GM03348 (cell line): ENCODE measurements at regions not wholly inside any gene's neighbourhood (a gene's known extent, or its start where the extent isn't known, plus 50 kb on each side); places are given as distances from the start of the nearest gene placed in this dataset.

Source experiments
- DNase-seq: peaks from one replicate; pipeline ENCODE4 v3.0.0; 2012; ENCODE audit warnings: low spot score

GRCh38 chr3:102182162-102182561 lies 252.7 kb upstream of the ZPLD1 start:
- peak; percentile 34 for DNase-seq

- no peak for DNase-seq
Observed at GRCh38 chr3:102183186-102183585, 251.6 kb upstream of the ZPLD1 start.

- DNase-seq: no peak
Observed at GRCh38 chr3:102183623-102184022, 251.2 kb upstream of the ZPLD1 start.

- no peak for DNase-seq
Observed at GRCh38 chr3:102189541-102189940, 245.3 kb upstream of the ZPLD1 start.

- no peak for DNase-seq
Observed at GRCh38 chr3:102189956-102190723, 244.7 kb upstream of the ZPLD1 start.

GRCh38 chr3:102192575-102192974 lies 242.2 kb upstream of the ZPLD1 start:
- no peak for DNase-seq

- DNase-seq: no peak
Observed at GRCh38 chr3:102193255-102193654, 241.6 kb upstream of the ZPLD1 start.

GRCh38 chr3:102194001-102194400 lies 240.8 kb upstream of the ZPLD1 start:
- no peak for DNase-seq

GRCh38 chr3:102194760-102195159 lies 240.1 kb upstream of the ZPLD1 start:
- DNase-seq: no peak

- DNase-seq: no peak
Observed at GRCh38 chr3:102195198-102195948, 239.4 kb upstream of the ZPLD1 start.

- DNase-seq: no peak
Observed at GRCh38 chr3:102200126-102200525, 234.7 kb upstream of the ZPLD1 start.

- no peak for DNase-seq
Observed at GRCh38 chr3:102200560-102200959, 234.3 kb upstream of the ZPLD1 start.

GRCh38 chr3:102205647-102206046 lies 229.2 kb upstream of the ZPLD1 start:
- DNase-seq: no peak

- DNase-seq: peak; percentile 28
Observed at GRCh38 chr3:102206511-102207031, 228.2 kb upstream of the ZPLD1 start.

GRCh38 chr3:102207151-102207571 lies 227.7 kb upstream of the ZPLD1 start:
- DNase-seq: peak; percentile 67

GRCh38 chr3:102215166-102215565 lies 219.6 kb upstream of the ZPLD1 start:
- no peak for DNase-seq

- no peak for DNase-seq
Observed at GRCh38 chr3:102223132-102223531, 211.7 kb upstream of the ZPLD1 start.

GRCh38 chr3:102224171-102224570 lies 210.6 kb upstream of the ZPLD1 start:
- DNase-seq: peak; percentile 23

- DNase-seq: no peak
Observed at GRCh38 chr3:102225005-102225404, 209.8 kb upstream of the ZPLD1 start.

- peak; percentile 62 for DNase-seq
Observed at GRCh38 chr3:102225407-102226132, 209.2 kb upstream of the ZPLD1 start.

GRCh38 chr3:102226463-102226862 lies 208.4 kb upstream of the ZPLD1 start:
- DNase-seq: no peak

- peak; percentile 61 for DNase-seq
Observed at GRCh38 chr3:102229062-102229655, 205.7 kb upstream of the ZPLD1 start.
